ENCODE measurements at regions not wholly inside any gene's neighbourhood (a gene's known extent, or its start where the extent isn't known, plus 50 kb on each side); places are given as distances from the start of the nearest gene placed in this dataset.

- TF ChIP-seq, protein P1, sequence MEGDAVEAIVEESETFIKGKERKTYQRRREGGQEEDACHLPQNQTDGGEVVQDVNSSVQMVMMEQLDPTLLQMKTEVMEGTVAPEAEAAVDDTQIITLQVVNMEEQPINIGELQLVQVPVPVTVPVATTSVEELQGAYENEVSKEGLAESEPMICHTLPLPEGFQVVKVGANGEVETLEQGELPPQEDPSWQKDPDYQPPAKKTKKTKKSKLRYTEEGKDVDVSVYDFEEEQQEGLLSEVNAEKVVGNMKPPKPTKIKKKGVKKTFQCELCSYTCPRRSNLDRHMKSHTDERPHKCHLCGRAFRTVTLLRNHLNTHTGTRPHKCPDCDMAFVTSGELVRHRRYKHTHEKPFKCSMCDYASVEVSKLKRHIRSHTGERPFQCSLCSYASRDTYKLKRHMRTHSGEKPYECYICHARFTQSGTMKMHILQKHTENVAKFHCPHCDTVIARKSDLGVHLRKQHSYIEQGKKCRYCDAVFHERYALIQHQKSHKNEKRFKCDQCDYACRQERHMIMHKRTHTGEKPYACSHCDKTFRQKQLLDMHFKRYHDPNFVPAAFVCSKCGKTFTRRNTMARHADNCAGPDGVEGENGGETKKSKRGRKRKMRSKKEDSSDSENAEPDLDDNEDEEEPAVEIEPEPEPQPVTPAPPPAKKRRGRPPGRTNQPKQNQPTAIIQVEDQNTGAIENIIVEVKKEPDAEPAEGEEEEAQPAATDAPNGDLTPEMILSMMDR (conservative IDR thresholded peaks at IDR 0.05; ENCODE audit: low read depth in 2 of 2) = no peak
- TF ChIP-seq EZH2 (IDR thresholded peaks at IDR 0.05; ENCODE audit: low read depth, unreplicated experiment) (no peak), POLR2AphosphoS5 (IDR thresholded peaks at IDR 0.05; ENCODE audit: low read depth) (no peak), CREB1 (CRISPR knock-in tag; IDR thresholded peaks at IDR 0.05; ENCODE audit: low read depth) (no peak), EZH2phosphoT487 (IDR thresholded peaks at IDR 0.05; ENCODE audit: unreplicated experiment) (no peak), JUNB (IDR thresholded peaks at IDR 0.05; ENCODE audit: unreplicated experiment) (no peak)
- TF ChIP-seq, protein P2, sequence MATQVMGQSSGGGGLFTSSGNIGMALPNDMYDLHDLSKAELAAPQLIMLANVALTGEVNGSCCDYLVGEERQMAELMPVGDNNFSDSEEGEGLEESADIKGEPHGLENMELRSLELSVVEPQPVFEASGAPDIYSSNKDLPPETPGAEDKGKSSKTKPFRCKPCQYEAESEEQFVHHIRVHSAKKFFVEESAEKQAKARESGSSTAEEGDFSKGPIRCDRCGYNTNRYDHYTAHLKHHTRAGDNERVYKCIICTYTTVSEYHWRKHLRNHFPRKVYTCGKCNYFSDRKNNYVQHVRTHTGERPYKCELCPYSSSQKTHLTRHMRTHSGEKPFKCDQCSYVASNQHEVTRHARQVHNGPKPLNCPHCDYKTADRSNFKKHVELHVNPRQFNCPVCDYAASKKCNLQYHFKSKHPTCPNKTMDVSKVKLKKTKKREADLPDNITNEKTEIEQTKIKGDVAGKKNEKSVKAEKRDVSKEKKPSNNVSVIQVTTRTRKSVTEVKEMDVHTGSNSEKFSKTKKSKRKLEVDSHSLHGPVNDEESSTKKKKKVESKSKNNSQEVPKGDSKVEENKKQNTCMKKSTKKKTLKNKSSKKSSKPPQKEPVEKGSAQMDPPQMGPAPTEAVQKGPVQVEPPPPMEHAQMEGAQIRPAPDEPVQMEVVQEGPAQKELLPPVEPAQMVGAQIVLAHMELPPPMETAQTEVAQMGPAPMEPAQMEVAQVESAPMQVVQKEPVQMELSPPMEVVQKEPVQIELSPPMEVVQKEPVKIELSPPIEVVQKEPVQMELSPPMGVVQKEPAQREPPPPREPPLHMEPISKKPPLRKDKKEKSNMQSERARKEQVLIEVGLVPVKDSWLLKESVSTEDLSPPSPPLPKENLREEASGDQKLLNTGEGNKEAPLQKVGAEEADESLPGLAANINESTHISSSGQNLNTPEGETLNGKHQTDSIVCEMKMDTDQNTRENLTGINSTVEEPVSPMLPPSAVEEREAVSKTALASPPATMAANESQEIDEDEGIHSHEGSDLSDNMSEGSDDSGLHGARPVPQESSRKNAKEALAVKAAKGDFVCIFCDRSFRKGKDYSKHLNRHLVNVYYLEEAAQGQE (IDR thresholded peaks at IDR 0.05; ENCODE audit: unreplicated experiment) = no peak
Observed at GRCh38 chr20:26276554-26277210, 580.0 kb upstream of the ZNF337 start.

Data from GM23338 (cell line).